GM19452 (cell line): ENCODE measurements at regions not wholly inside any gene's neighbourhood (a gene's known extent, or its start where the extent isn't known, plus 50 kb on each side); places are given as distances from the start of the nearest gene placed in this dataset.
A peak's percentile ranks its signal among the peaks of the same experiment; 100 is the strongest.
"Not testable (repeated sequence)": the region's sequence is repeated elsewhere in the genome, so short reads cannot be mapped to it uniquely, and the experiment has no call there.

Experiments
- ATAC-seq: cut with Tn5 transposase; IDR thresholded peaks from one replicate; pipeline ENCODE4 v1.9.1; 2021; ENCODE audit not compliant: unreplicated experiment

DNA sequence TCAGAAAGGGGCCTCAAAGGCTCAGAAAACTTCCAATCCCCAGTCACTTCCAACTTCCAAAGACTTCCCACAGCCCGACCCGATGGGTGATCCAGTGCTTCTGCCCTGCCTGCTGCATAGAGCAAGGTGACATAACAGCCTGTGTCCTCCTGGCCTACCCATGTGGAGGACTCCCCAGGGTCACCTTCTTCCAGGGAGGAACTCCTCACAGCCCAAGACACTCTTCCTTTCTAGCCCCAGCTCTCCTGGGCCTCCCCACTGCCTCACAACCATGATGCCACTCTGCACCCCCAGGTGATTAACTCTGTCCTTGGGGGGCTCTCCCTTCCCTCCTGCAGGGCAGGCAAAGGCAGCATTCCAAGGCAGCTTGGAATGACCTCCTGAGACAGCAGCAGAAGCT is 158.4 kb upstream of the PDE1C start:
- no peak for ATAC-seq

DNA sequence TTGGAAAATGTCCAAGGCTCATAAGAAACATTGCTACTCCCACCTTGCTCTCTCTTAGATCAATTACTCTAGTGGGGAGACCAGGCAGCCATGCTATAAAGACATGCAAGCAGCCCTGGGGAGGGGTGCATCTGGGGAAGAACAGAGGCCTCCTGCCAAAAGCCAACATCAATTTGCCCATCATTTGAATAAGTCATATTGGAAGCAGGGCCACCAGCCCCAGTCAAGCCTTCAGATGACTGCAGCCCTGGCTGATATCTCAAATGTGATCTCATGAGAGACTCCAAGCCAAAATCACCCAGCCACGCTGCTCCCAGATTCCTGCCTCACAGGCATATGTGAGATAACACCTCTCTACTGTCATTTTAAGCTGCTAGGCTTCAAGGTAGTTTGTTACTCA is 157.5 kb upstream of the PDE1C start:
- ATAC-seq = no peak

DNA sequence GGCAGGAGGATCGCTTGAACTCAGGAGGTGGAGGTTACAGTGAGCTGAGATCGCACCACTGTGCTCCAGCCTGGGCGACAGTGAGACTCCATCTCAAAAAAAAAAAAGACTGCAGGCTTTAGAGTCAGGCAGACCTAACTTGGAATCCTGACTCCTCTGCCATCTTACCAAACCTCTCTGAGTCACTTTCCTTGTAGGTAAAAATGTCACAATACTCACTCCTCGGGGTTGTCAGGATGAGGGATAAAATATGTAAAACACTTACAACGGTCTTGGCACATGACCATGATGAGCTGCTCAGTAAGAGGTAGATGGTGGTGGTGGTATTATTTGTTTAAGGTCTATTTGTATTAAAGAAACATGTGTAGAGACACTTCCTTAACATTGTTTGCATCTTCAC is 154.1 kb upstream of the PDE1C start:
- ATAC-seq = no peak

DNA sequence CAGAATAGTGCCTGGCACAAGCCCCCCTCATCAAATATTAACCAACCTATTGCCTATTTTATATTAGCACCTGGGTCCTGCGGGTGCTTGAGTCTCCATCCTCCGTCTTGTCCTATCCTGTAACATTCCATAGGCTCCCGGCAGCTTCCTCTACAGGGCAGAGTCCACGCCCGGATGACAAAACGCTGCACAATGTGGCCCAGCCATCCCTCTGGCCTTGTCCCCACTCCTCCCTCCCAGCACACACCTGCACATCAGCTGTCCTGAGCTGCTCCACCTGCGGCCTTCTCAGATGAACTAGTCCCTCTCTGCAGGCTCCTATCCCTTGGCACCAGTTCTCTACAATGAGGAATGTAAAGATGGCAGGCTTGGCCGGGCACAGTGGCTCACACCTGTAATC is 153.5 kb upstream of the PDE1C start:
- no peak for ATAC-seq

DNA sequence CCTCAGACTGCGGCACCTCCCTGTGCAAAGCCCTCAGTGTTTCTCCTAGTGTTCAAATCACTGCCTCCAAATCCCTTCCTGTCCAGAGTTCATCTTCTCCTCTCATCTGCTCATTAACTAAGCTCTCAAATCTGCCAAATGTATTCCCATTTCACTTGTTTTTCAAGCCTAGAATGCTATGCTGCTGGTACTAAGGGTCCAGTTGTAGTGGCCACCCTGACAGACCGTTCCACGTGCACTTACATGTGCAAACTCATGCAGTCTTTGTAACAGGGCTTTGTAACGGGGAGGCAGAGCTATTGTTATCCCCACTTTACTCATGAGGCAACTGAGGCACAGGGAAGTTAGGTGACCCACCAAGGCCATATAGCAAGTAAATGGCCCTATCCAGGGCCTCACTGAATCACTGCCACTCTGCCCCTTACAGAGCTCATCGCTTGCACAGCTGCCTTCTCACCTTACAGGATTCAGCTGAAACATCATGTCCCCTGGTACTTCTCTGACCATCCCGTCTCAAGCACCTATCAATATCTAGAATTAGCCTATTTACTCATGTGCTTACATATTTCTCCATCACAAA is 153.0 kb upstream of the PDE1C start:
- no peak for ATAC-seq

DNA sequence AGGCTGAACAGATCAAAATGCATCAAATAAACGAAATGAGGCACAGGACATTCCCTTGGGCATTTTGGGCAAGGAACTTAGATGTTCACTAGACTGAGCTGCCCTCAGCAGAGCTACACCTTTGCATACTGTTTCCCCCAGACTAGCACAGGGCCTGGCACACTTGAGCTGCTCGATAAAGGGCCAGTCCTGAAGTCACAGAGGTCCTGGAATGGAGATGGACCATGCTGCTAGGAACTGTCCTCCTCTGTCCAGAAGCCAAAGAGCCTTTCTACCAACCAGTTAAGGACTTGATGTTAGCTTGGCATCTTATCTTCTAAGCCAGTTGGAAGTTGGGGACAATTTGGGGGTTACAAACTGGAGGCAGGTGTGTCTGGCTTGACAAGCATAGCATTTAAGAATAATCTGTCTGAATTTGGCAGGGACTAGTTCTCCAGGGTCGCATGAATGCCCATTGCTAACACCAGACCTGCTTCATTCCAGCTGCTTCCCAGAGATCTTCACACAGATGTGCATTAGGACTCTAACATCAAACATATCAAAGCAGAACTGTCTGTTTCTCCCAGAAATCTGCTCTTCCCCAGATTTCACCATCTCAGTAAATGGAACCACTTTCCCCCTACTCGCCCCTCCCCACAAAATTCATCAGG is 152.2 kb upstream of the PDE1C start:
- no peak for ATAC-seq

DNA sequence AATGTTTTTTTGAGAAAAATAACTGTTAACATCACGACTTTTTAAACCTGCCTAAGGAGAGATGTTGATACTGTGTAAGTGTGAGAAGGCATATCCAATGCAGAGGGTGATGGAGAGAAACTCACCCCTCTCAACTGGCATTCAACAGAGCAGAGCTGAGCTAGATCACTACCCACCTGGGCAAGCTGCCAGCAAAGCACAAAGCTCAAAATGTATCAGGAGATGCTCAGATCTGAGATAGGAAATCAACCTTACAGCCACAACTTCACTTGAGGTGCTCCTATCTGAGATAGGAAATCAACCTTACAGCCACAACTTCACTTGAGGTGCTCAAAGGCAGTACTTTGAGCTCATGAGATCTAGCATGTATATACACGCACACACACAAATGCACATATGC is 151.5 kb upstream of the PDE1C start:
- no peak for ATAC-seq

DNA sequence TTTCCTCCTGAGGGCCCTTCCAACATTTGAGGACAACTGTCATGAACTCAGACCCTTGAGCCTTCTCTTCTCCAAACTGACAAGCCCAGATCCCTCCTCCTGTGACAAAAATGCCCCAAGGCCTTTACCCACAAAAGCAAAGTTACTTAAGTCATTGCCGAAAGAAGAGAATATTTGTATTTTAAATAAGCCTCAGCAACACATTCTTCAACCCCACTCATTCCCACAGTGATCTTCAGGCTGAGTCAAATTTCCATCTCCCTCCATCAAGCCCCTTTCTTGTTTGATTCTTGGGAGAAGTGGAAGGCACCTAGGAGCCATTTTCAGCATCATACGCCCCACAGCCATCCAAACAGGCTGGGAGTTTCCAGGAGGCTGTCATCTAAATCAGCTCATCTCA is 150.8 kb upstream of the PDE1C start:
- no peak for ATAC-seq

DNA sequence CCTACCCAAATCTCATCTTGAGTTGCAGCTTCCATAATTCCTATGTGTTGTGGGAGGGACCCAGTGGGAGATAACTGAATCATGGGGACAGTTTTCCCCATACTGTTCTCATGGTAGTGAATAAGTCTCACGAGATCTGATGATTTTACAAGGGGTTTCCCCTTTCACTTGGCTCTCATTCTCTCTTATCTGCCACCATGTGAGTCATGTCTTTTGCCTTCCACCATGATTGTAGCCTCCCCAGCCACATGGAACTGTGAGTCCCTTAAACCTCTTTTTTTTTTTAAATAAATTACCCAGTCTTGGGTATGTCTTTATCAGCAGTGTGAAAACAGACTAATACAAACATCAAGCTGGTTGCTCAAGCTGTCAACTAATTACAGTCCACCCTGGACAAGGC is 149.6 kb upstream of the PDE1C start:
- ATAC-seq = not testable (repeated sequence)

DNA sequence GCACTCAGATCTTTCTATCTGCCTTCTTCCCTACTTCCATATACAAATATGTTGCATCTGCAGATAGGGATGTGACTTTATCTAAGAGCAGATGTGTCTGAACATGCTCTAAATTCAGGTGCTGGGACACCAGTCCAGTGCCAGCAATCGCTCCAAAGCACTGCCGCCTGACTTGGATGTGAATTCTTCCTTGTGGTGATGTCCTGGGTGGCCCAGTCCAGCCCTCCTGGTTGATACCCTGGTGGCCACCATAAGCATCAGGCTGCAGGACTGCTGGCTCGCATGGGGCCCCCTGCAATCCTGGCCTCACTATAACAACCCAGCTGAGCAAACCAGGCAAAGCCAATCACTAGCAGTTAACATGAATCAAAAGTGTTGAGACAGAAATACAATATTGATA is 149.2 kb upstream of the PDE1C start:
- ATAC-seq = no peak

DNA sequence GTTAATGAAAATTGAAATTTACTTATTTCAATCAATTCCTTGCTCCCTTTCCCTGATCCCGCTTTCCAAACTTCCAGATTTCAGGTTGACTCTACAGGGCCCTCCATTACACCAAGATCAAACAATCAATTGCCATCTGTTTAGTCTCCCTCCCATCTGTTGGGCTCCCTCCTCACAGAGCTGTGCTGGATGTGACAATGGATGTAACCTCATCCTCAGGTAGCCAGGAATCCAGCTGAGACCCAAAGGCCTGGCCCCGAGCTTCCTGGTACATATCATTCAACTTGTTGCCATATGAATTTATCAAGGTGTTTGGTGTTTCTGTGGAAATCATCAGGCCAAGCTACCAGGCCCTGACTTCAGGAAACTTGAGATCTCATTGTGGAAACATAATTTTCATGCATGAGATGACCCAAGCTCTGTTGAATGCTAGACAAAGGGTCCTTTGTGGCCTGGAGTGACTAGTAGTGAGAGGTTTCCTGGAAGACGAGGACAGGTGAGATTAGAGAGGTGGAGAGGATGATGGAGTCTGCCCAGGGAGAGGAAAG is 148.6 kb upstream of the PDE1C start:
- ATAC-seq = no peak

DNA sequence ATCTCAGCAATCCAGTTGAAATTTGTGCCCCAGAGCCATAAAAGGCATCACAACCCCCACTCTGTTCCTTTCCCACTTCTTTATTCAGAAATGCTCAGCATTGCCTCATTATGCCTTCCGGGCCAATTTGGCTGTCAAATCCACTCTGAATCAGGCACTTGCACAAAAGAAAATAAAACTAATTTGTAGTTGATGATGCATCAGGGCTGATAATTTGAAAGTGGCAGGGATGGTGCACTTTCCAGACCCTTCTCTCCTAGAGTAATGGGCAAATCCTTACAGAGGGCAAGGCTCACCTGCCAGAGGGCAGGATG is 147.9 kb upstream of the PDE1C start:
- no peak for ATAC-seq

DNA sequence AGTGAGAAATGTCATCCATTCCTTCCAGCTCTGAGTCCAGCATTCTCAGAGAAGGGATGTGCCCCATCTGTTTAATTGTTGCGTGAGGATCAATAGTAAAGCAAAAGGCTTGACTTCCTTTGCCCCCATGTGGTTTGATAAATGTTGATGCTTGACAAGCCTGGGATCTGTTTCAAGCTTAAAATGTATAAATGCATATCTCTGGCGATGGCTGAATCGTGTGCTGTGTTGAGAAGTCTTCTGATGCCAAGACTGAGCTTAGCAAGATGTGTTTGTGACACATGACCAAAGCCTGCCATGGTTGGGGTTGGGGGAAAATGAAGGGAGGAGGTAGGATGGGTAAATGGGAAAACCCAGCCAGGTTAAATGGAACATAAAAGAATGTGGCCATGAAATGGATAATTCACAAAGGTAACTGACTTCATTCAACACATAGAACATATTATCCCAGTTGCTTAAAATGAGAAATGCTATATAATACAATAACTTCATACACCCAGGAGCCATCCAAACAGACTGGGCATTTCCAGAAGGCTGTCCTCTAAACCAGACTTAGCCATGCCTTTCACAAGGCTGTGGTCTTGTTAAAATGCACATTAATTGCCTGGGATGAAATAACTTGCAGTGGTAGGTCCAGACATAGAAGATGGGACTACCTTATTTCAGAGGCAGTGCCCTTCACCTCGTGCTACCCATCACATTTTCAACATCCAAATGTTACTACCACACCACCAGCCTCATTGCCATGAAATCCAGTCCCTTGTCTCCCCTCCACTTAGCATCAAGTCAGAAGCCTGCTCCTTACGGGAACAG is 147.3 kb upstream of the PDE1C start:
- ATAC-seq = no peak

DNA sequence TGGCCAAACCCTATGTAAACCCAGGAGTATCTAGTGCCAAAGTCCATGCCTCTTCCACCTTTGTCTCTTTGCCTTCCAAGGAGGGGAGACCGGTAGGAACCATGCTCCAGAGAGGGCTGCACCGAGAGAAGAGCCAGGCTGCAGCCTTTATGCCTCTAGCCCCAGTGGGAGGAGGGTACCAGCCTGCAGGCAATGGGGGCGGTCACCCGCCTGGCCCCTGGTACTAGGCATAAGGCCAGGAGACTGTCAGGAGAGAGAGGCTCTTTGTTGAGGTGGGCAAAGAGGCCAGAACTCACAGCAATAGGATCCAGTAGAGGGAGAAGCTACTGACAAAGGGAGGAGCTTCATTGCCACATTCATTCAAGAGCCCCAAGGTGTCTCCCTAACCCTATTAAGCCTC is 146.6 kb upstream of the PDE1C start:
- no peak for ATAC-seq

DNA sequence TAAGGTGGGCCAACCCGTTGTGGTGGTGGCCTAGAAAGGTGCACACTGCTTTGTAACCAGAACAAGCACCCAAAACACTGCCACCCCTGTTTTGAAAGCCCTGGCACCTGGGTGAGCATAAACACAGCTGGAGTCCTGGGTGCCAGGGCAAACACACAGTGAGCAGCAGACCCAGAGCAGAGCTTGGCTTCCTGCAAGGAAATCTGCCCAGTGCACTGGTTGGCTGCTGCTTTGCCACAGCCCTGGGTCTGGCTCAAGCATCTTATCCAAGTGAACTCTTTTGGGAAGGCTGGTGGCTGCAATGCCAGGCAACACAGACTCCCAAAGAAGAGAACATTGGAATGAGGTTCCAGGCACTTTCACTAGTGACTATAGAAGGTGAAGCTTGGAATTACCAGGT is 145.5 kb upstream of the PDE1C start:
- ATAC-seq = no peak

DNA sequence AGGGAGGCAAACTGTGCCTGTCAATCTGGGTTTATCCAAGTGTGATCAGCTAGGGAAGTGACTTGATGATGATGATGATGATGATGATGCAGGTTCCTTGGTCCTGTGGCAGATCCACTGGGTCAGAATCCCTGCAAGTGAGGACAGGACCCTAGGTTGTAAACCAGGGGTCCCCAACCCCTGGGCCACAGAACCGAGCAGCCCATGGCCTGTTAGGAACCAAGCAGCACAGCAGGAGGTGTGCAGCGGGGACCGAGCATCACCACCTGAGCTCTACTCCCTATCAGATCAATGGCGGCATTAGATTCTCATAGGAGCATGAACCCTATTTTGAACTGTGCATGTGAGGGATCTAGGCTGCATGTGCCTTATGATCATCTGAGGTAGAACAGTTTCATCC is 144.7 kb upstream of the PDE1C start:
- no peak for ATAC-seq

DNA sequence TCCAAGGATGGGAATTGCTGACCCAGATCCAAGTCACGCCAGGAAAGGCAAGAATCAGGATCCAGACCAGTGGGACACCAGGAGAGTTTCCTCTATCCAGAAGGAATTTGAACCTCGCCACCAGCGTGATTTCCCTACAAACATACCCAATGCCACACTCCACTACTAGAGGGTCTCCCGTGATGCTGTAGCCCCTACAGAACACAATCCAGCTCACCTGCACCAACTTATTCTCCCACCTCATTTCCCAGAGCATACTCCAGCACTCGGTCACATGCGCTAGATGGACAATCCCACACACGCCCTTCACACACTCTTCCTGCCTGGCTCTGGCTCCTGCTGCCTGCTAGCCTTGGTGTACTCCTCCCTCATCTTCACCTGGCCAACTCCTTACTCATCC is 142.1 kb upstream of the PDE1C start:
- no peak for ATAC-seq

DNA sequence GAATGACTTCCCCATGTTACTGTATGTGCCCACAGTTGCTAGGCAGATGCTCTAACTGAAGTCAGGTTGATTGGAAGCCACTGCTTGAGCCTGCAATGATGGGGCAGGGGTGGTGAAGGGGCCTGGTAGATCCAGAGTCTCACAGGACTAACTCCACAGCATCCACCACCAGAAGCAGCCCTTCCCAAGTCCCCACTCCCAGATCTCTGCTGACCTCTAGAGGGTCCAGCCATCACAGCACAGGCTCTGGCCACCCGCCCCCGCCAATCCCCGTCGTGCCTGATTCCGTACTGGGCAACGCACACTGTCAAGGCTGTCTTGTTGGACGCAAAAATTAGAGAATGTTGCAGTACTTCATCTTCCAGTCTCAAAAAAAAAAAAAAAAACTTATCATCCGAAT is 136.8 kb upstream of the PDE1C start:
- no peak for ATAC-seq

DNA sequence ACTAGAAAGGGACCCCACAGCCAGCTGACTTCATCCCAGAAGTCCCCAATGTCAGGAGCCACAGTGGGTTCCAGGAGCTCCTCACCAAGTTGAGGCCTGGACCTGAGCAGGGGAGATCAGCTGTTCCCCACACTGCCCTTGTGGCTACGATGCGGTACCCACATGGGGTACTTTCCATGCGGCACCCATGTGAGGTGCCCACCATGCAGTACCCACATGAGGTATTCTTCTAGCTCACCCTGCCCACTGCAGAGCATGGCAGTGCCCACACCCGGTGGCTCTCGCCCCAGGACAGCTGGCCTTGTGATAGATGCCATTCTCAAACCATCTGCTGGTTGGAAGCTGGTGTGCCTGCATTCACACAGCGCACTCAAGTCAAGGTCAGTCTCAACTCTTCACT is 136.3 kb upstream of the PDE1C start:
- no peak for ATAC-seq

DNA sequence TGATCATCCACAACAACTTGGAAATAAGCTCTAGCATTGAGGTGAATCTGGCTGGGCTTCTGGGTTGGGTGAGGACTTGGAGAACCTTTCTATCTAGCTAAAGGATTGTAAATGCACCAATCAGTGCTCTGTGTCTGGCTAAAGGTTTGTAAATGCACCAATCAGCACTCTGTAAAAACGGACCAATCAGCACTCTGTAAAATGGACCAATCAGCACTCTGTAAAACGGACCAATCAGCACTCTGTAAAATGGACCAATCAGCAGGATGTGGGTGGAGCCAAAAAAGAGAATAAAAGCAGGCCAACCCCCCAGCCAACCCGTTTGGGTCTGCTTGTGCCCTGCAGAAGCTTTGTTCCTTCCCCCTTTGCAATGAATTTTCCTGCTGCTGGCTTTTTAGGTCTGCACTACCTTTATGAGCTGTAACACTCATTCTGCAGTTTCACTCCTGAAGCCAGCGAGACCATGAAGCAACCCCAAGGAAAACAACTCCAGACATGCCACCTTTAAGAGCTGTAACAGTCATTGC is 135.2 kb upstream of the PDE1C start:
- ATAC-seq = not testable (repeated sequence)

DNA sequence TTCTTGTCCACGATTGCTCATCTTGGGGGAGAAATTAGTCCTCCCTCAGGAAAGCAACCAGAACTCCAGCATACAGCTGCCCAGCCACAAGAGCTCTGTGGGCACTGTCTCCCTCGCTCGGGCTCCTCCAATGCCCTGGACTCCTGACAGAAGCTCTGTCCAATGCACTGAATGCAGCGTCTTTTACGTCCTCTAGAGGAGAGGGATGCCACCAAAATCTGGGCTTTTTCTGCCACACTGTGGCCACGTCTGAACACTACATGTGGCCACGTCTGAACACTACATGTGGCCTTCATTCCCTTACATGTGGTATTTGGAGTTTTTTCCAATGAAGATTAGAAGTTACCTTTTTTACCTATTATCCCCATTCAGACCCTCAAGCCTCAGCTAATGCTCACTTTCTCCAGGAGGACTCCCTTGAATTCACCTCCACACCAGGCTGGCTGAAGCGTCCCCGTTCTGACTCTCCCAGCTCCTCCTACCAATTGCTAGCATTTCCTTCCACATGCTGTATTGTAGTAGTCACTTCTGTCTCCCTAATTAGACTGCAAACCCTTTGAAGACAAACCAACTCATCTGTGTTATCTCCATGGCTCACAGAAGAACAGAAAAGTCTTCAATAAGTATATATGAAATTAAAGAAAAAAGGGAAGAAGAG is 134.3 kb upstream of the PDE1C start:
- ATAC-seq = peak; percentile 65

DNA sequence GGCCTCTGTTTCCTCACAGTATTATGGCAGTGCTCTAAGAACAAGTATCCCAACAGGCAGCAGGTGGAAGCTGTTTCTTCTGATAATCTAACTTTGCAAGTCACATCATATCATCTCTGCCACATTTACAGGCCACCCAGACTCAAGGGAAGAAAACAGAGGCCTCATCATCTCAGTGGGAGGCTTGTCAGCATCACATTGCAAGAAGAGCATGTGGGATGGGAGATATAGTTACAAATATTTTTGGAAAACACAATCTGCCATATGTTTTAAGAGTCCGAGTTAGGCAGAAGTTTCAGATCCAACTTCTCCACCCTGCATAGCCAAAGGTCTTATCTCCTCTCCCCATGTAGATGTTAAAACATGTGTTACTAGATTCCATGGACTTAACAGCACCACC is 130.4 kb upstream of the PDE1C start:
- no peak for ATAC-seq
